ENCODE measurements at regions not wholly inside any gene's neighbourhood (a gene's known extent, or its start where the extent isn't known, plus 50 kb on each side); places are given as distances from the start of the nearest gene placed in this dataset.

DNA sequence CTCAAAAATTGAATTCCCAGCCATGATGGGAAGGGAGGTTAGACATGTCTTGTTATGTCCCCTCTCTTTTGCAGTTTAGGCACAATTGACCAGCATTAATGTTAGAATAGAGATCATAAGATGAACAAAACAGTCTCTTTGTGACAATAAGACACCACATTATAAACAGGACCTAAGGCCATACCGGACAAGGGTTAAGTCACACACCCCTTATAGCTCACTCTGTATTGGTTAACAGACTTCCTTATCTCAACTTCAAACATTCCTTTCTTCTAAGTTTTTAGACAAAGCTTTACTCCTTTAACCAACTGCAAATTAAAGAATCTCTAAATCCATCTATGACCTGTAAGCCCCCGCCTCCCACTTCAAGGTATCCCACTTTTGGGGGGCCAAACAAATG lies 81.1 kb upstream of the CPM start:
- Histone ChIP-seq H3K4me3 (replicated peaks; ENCODE audit: low read depth, low read length) (no peak overlapping the region), H3K36me3 (ENCODE audit: control insufficient read depth, insufficient read depth, low read length) (no peaks in the 10 kb centered on the region), H3K27me3 (replicated peaks; ENCODE audit: control insufficient read depth, insufficient read depth, low read length) (no peaks in the 10 kb centered on the region; the same call in 1 of the 2 replicates)
- TF ChIP-seq CTCF (IDR thresholded peaks at IDR 0.05; ENCODE audit: insufficient read depth, low read length, poor library complexity, severe bottlenecking) = no peak
- DNase-seq (ENCODE audit: extremely low read depth, insufficient read length) = no peak

GRCh38 chr12:69015017-69015416 lies 82.0 kb upstream of the CPM start:
- no peak for TF ChIP-seq CTCF (IDR thresholded peaks at IDR 0.05; ENCODE audit: insufficient read depth, low read length, poor library complexity, severe bottlenecking)
- Histone ChIP-seq H3K27me3 (replicated peaks; ENCODE audit: control insufficient read depth, insufficient read depth, low read length) (no peaks in the 10 kb centered on the region; the same call in 1 of the 2 replicates), H3K4me3 (replicated peaks; ENCODE audit: low read depth, low read length) (no peak overlapping the region), H3K36me3 (ENCODE audit: control insufficient read depth, insufficient read depth, low read length) (no peaks in the 10 kb centered on the region)
- DNase-seq (ENCODE audit: extremely low read depth, insufficient read length) = no peak

DNA sequence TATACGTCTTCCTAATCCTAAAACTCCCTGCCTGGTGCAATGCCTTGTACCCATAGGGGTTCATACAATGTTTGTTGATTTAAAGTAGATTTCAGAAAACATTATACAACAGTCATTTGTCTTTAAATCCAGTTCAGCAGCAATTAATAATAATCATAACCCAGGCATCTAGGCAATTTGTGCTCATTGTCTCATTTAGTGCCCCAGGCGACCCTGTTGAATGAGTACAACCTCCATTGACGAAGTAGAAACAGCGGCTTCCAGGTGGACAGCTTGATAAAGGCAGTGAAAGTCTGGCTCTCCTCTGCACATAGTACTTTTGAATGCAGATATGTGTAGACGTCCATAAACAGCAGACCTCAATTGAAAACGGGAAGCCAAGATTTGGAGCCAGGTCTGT lies 82.9 kb upstream of the CPM start:
- H3K4me3 ChIP-seq (replicated peaks; ENCODE audit: low read depth, low read length) = no peak overlapping the region
- H3K27me3 ChIP-seq (replicated peaks; ENCODE audit: control insufficient read depth, insufficient read depth, low read length) = no peaks in the 10 kb centered on the region; the same call in 1 of the 2 replicates
- no peaks in the 10 kb centered on the region for H3K36me3 ChIP-seq (ENCODE audit: control insufficient read depth, insufficient read depth, low read length)
- TF ChIP-seq CTCF (IDR thresholded peaks at IDR 0.05; ENCODE audit: insufficient read depth, low read length, poor library complexity, severe bottlenecking) = no peak
- no peak for DNase-seq (ENCODE audit: extremely low read depth, insufficient read length)

GRCh38 chr12:69019082-69019481 lies 86.1 kb upstream of the CPM start:
- no peak for TF ChIP-seq CTCF (IDR thresholded peaks at IDR 0.05; ENCODE audit: insufficient read depth, low read length, poor library complexity, severe bottlenecking)

GRCh38 chr12:69019910-69020309 lies 86.9 kb upstream of the CPM start:
- Histone ChIP-seq H3K4me3 (replicated peaks; ENCODE audit: low read depth, low read length) (no peak overlapping the region), H3K36me3 (ENCODE audit: control insufficient read depth, insufficient read depth, low read length) (no peaks in the 10 kb centered on the region), H3K27me3 (replicated peaks; ENCODE audit: control insufficient read depth, insufficient read depth, low read length) (no peaks in the 10 kb centered on the region; the same call in 1 of the 2 replicates)
- DNase-seq (ENCODE audit: extremely low read depth, insufficient read length) = no peak
- no peak for TF ChIP-seq CTCF (IDR thresholded peaks at IDR 0.05; ENCODE audit: insufficient read depth, low read length, poor library complexity, severe bottlenecking)

More at GRCh38 chr12:69019082-69019481, 86.1 kb upstream of the CPM start:
- H3K36me3 ChIP-seq (ENCODE audit: control insufficient read depth, insufficient read depth, low read length) = no peaks in the 10 kb centered on the region
- no peak for DNase-seq (ENCODE audit: extremely low read depth, insufficient read length)
- no peaks in the 10 kb centered on the region; the same call in 1 of the 2 replicates for H3K27me3 ChIP-seq (replicated peaks; ENCODE audit: control insufficient read depth, insufficient read depth, low read length)
- H3K4me3 ChIP-seq (replicated peaks; ENCODE audit: low read depth, low read length) = no peak overlapping the region

- no peak for TF ChIP-seq CTCF (IDR thresholded peaks at IDR 0.05; ENCODE audit: insufficient read depth, low read length, poor library complexity, severe bottlenecking)
- H3K4me3 ChIP-seq (replicated peaks; ENCODE audit: low read depth, low read length) = no peak overlapping the region
- H3K27me3 ChIP-seq (replicated peaks; ENCODE audit: control insufficient read depth, insufficient read depth, low read length) = no peaks in the 10 kb centered on the region
- DNase-seq (ENCODE audit: extremely low read depth, insufficient read length) = no peak
- H3K36me3 ChIP-seq (ENCODE audit: control insufficient read depth, insufficient read depth, low read length) = no peaks in the 10 kb centered on the region
Measured at GRCh38 chr12:69022674-69023073, 89.7 kb upstream of the CPM start.
